Lower leg skin (tissue), 4 donors: ENCODE measurements at regions not wholly inside any gene's neighbourhood (a gene's known extent, or its start where the extent isn't known, plus 50 kb on each side); places are given as distances from the start of the nearest gene placed in this dataset.

Experiments used
- DNase-seq, 2 donors: peaks; one replicate each; pipeline ENCODE4 v3.0.0-alpha.2; 2019; ENCODE audit warnings: low spot score in 2 of 2
- H3K4me3 ChIP-seq: fragments of 200-600 bp; sonication (generic); 2 replicates; pipeline ENCODE4 v1.5.1; 2017; ENCODE audit warnings: mild to moderate bottlenecking, low read depth; ENCODE audit not compliant: poor library complexity, severe bottlenecking
- POLR2A ChIP-seq, 2 donors: fragments of 450-650 bp; IDR thresholded peaks; one replicate each; pipeline ENCODE4 v1.6.1; 2016 to 2017; ENCODE audit warnings: antibody characterized with exemption in 2 of 2, mild to moderate bottlenecking in 1 of 2, moderate library complexity in 1 of 2
- WGBS, 2 donors: methylation state at CpG; one replicate each; pipeline ENCODE4 v1.1.5; 2018; 5-methylcytosine and 5-hydroxymethylcytosine counted together
- intact Hi-C: fragments of 100-400 bp; cut with DNase I; formaldehyde crosslinking; loops from one replicate; pipeline ENCODE4 v1.15.0; 2023; ENCODE audit warnings: low total_unique reads
- TF ChIP-seq, protein P1 (sequence below), 3 donors: fragments of 450-650 bp; IDR thresholded peaks; one replicate each; pipeline ENCODE4 v1.5.1; 2016; ENCODE audit warnings: antibody characterized with exemption in 3 of 3, mild to moderate bottlenecking in 3 of 3, moderate library complexity in 2 of 3

DNA sequence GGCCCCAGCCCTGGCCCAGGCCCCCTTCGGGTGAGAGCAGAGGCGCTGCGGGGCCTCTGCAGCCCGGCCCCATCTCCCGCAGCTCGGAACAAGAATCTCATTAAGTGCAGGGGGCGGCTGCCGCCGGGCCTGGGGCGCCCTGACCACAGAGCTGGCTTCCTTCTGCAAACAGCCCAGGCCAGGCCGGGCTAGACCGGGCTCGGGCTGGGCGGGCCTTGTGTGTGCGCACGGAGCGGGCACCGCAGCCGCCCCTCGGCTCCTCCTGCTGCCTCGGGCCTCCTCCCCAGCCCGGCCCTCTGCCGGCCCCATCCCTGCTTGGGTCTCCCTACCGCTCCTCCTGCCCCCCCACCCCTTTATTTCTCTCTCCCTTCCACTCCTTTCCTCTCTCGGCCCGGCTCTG lies 83.3 kb downstream of the EFNB1 start:
- WGBS, 2 donors = 61 to 62% methylated on average over 16 to 26 of the region's 26 CpGs
- TF ChIP-seq, protein P1, sequence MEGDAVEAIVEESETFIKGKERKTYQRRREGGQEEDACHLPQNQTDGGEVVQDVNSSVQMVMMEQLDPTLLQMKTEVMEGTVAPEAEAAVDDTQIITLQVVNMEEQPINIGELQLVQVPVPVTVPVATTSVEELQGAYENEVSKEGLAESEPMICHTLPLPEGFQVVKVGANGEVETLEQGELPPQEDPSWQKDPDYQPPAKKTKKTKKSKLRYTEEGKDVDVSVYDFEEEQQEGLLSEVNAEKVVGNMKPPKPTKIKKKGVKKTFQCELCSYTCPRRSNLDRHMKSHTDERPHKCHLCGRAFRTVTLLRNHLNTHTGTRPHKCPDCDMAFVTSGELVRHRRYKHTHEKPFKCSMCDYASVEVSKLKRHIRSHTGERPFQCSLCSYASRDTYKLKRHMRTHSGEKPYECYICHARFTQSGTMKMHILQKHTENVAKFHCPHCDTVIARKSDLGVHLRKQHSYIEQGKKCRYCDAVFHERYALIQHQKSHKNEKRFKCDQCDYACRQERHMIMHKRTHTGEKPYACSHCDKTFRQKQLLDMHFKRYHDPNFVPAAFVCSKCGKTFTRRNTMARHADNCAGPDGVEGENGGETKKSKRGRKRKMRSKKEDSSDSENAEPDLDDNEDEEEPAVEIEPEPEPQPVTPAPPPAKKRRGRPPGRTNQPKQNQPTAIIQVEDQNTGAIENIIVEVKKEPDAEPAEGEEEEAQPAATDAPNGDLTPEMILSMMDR (IDR thresholded peaks at IDR 0.05) = no peak
- TF ChIP-seq POLR2A (IDR thresholded peaks at IDR 0.05) = no peak
- H3K4me3 ChIP-seq = no peak overlapping the region
- intact Hi-C loops = no loop called here
- no peak for DNase-seq

DNA sequence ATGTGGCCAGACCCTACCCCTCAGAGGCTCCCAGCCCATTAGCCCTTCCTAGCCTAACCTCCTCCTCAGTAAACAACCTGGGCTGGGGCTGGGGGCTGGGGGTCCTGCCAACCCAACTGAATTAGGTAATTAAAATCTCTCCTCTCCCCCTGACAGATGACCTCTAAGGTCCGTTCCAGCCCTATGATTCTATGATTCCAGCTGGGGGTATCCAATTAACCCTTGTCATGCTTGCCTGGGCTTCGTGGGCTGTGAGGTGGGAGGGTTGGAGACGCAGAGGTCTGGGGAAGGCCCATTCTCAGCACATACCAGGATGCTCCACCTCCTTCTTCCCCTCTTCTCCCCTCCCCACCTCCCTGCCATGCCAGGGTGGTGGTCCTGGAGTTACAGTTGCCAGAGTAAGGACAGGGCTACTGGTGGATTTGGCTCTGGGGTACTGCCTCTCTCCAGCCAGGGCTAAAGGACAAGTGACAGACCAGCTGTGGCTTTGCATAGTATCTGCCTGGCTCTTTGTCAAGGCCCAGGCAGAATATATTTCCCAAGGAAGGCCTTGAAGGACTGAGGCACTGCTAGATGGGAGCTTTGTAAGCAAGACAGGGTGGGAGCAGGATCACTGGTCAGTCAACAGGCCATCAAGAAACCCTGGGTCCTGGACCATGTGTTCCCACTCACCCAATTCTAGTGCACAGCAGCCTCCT lies 82.1 kb downstream of the EFNB1 start:
- WGBS, 2 donors = 55% methylated on average over 3 of the region's 3 CpGs; no CpG with 5 or more reads in 1 of the 2 donors

DNA sequence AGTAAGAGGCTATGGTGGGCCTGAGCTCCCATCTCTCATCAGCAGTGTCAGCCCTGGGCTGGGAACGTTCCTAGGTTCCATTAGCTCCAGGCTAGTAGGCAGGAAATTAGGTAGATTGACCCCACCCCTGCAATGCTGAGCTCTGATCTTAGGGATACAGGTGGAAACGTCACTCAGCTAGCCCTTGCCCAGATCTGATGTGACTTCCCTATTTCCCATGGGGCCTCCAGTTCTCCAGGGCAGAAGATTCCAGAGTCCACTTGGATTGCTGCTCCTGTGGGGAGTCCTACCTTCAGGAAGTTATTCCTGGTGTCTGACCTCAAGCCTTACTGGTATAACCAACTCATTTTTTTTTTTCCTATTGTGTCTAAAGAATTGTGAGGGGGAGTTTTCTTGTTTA lies 81.1 kb downstream of the EFNB1 start:
- WGBS, 2 donors = 46% methylated on average over 2 of the region's 2 CpGs; no CpG with 5 or more reads in 1 of the 2 donors
- DNase-seq = no peak
- intact Hi-C loops = no loop called here
- TF ChIP-seq, protein P1 (IDR thresholded peaks at IDR 0.05) = no peak
- no peak for TF ChIP-seq POLR2A (IDR thresholded peaks at IDR 0.05)
- H3K4me3 ChIP-seq = no peak overlapping the region

More for the DNA sequence above, 82.1 kb downstream of the EFNB1 start:
- intact Hi-C loops = no loop called here
- no peak overlapping the region for H3K4me3 ChIP-seq
- TF ChIP-seq, protein P1 (IDR thresholded peaks at IDR 0.05) = no peak
- no peak for TF ChIP-seq POLR2A (IDR thresholded peaks at IDR 0.05)
- DNase-seq = no peak

DNA sequence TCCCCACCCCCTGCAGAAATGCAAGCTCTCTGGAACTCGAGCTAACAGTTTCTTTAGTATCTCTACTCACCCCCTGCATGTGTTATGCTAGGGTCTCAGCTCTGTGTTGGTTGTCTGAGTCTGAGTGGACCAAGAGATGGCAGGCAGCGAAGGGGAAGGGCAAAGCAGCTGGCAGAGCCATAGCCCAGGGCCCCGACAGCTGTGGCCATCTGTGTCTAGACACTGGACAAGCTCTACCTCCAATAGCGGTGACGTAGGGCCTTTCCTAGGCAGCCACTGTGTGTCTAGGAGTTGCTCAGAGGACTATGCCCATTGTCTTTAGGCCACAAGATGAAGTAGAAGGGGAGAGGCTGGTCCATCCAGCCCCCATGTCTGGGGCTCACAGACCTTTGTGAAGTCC lies 79.2 kb downstream of the EFNB1 start:
- 73 to 92% methylated on average over 4 to 5 of the region's 5 CpGs for WGBS, 2 donors
- no peak for DNase-seq
- intact Hi-C loops = no loop called here
- no peak overlapping the region for H3K4me3 ChIP-seq
- TF ChIP-seq, protein P1 (IDR thresholded peaks at IDR 0.05) = no peak
- no peak for TF ChIP-seq POLR2A (IDR thresholded peaks at IDR 0.05)

DNA sequence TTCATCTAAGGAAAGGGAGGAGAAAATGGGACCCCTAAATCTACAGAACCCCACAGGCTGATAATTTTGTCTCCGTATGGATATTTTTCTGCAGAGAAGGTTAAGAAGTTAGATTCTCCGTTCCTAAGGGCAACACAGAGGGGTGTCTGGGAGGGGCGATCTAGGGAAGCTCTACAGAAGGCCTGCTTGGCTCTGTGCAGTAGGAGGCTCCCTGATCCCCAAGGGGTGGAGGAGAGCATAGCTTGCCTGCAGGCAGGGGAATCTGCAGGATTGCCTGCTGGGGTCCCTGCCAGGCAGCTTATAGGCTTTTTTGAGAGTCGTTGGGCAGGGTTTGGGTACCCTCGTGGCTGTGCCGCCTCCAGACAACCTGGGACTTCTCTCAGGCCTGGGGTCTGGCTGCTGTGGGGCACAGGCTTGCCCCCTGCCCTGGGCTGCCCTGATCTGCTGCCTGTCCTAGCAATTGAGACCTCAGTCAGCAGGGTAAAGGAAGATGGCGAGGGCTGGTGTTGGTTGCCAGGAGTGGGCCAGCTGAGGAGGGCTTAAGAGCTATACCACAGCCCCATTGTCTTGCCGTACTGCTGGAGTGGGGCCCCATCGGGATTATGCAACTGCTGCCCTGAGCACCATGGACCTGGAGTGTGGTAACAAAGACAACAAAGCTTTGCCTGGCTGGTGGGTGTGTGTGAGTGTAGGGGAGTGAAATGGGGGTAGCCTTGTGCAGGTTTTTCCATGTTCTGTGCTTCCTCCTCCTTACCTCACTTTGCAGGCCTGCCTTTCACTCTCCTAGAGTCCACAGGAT lies 74.1 kb downstream of the EFNB1 start:
- 70 to 76% methylated on average over 7 to 9 of the region's 9 CpGs for WGBS, 2 donors
- TF ChIP-seq, protein P1 (IDR thresholded peaks at IDR 0.05) = no peak
- TF ChIP-seq POLR2A (IDR thresholded peaks at IDR 0.05) = no peak
- DNase-seq = no peak
- no peak overlapping the region for H3K4me3 ChIP-seq
- intact Hi-C loops = no loop called here
